GM23338 (cell line): ENCODE measurements at regions not wholly inside any gene's neighbourhood (a gene's known extent, or its start where the extent isn't known, plus 50 kb on each side); places are given as distances from the start of the nearest gene placed in this dataset.

Experiments used
- ATAC-seq: fragments of 200-7000 bp; cut with Tn5 transposase; 3 replicates; pipeline ENCODE4 v1.9.1; 2020
- DNase-seq: peaks from one replicate; pipeline ENCODE4 v3.0.0-alpha.2; 2015; ENCODE audit warnings: low spot score
- H2AFZ ChIP-seq: fragments of 200-600 bp; sonication (generic); 2 replicates; pipeline ENCODE4 v1.8.0; 2016; ENCODE audit warnings: antibody characterized with exemption, mild to moderate bottlenecking, moderate library complexity
- H3F3A ChIP-seq: fragments of 200-600 bp; sonication (generic); replicated peaks from 2 replicates; pipeline ENCODE4 v1.8.0; 2017; ENCODE audit warnings: antibody characterized with exemption, mixed run types, low read depth
- H3K27ac ChIP-seq: fragments of 200-600 bp; sonication (generic); 2 replicates; pipeline ENCODE4 v1.6.1; 2016; ENCODE audit warnings: low read depth
- H3K27me3 ChIP-seq: fragments of 200-600 bp; sonication (generic); 2 replicates; pipeline ENCODE4 v1.8.0; 2016; ENCODE audit warnings: mild to moderate bottlenecking, mixed run types, moderate library complexity; ENCODE audit not compliant: insufficient read depth
- H3K36me3 ChIP-seq: fragments of 200-600 bp; sonication (generic); 2 replicates; pipeline ENCODE4 v1.8.0; 2016; ENCODE audit warnings: mild to moderate bottlenecking; ENCODE audit not compliant: insufficient read depth
- H3K4me1 ChIP-seq: fragments of 200-600 bp; sonication (generic); 2 replicates; pipeline ENCODE4 v1.8.0; 2016; ENCODE audit warnings: mild to moderate bottlenecking, moderate library complexity; ENCODE audit not compliant: insufficient read depth
- H3K4me2 ChIP-seq: fragments of 200-600 bp; sonication (generic); 2 replicates; pipeline ENCODE4 v1.7.1; 2017; ENCODE audit warnings: mixed run types
- H3K4me3 ChIP-seq: fragments of 200-600 bp; sonication (generic); 2 replicates; pipeline ENCODE4 v1.6.1; 2016; ENCODE audit warnings: mixed run types
- H3K79me2 ChIP-seq: fragments of 200-600 bp; sonication (generic); replicated peaks from 2 replicates; pipeline ENCODE4 v1.8.0; 2017; ENCODE audit warnings: mild to moderate bottlenecking; ENCODE audit not compliant: insufficient read depth
- H3K9me2 ChIP-seq: fragments of 200-600 bp; sonication (generic); 2 replicates; pipeline ENCODE4 v1.8.0; 2017; ENCODE audit not compliant: insufficient read depth
- H4K20me1 ChIP-seq: fragments of 200-600 bp; sonication (generic); replicated peaks from 2 replicates; pipeline ENCODE4 v1.8.0; 2017; ENCODE audit warnings: mild to moderate bottlenecking; ENCODE audit not compliant: insufficient read depth
- H3K27ac Mint-ChIP-seq: 2 replicates; pipeline ENCODE4 v1.8.0; 2020; ENCODE audit warnings: inconsistent platforms, mild to moderate bottlenecking, moderate library complexity, mixed read lengths
- H3K27me3 Mint-ChIP-seq: 3 replicates; pipeline ENCODE4 v1.8.0; 2022; ENCODE audit warnings: low read depth, mild to moderate bottlenecking, moderate library complexity, mixed read lengths, inconsistent platforms; ENCODE audit not compliant: insufficient read depth, poor library complexity
- H3K36me3 Mint-ChIP-seq: 3 replicates; pipeline ENCODE4 v1.8.0; 2021; ENCODE audit warnings: low read depth, mild to moderate bottlenecking, inconsistent platforms, moderate library complexity, mixed read lengths
- H3K4me1 Mint-ChIP-seq: 3 replicates; pipeline ENCODE4 v1.8.0; 2020; ENCODE audit warnings: mild to moderate bottlenecking, inconsistent platforms, mixed read lengths
- H3K4me3 Mint-ChIP-seq: 3 replicates; pipeline ENCODE4 v1.8.0; 2021; ENCODE audit warnings: moderate library complexity, mild to moderate bottlenecking, inconsistent platforms, mixed read lengths
- H3K9me3 Mint-ChIP-seq: 3 replicates; pipeline ENCODE4 v1.8.0; 2020; ENCODE audit warnings: moderate library complexity, mild to moderate bottlenecking, inconsistent platforms, mixed read lengths
- CREB1 ChIP-seq: fragments of 250-450 bp; sonication (Bioruptor Pico); IDR thresholded peaks from 2 replicates; pipeline ENCODE4 v1.5.0; 2020; ENCODE audit warnings: low read depth, mild to moderate bottlenecking, moderate library complexity
- CTCF ChIP-seq, 2 experiments: fragments of 200-600 bp in 1 of 2; sonication (generic) in 1 of 2; conservative IDR thresholded peaks; 2 replicates each; pipeline versions ENCODE4 v1.5.1 to v1.6.1; 2016 to 2017; ENCODE audit warnings: antibody characterized with exemption in 2 of 2, low read depth in 2 of 2, mild to moderate bottlenecking in 2 of 2, moderate library complexity in 1 of 2
- ETS1 ChIP-seq: IDR thresholded peaks from 2 replicates; pipeline ENCODE4 v1.6.1; 2016; ENCODE audit warnings: antibody characterized with exemption
- EZH2 ChIP-seq: fragments of 200-600 bp; sonication (generic); IDR thresholded peaks from one replicate; pipeline ENCODE4 v1.8.0; 2017; ENCODE audit warnings: antibody characterized with exemption, mild to moderate bottlenecking, low read depth; ENCODE audit not compliant: unreplicated experiment
- EZH2phosphoT487 ChIP-seq: fragments of 200-600 bp; sonication (generic); IDR thresholded peaks from one replicate; pipeline ENCODE4 v1.8.1; 2018; ENCODE audit warnings: antibody characterized with exemption; ENCODE audit not compliant: unreplicated experiment
- JUNB ChIP-seq: IDR thresholded peaks from one replicate; pipeline ENCODE4 v1.6.1; 2016; ENCODE audit warnings: antibody characterized with exemption; ENCODE audit not compliant: unreplicated experiment
- NANOG ChIP-seq: IDR thresholded peaks from 2 replicates; pipeline ENCODE4 v1.6.1; 2016; ENCODE audit warnings: antibody characterized with exemption, borderline replicate concordance
- POLR2AphosphoS5 ChIP-seq: IDR thresholded peaks from 2 replicates; pipeline ENCODE4 v1.6.1; 2016; ENCODE audit warnings: antibody characterized with exemption, low read depth
- STAT1 ChIP-seq: IDR thresholded peaks from one replicate; pipeline ENCODE4 v1.6.1; 2016; ENCODE audit warnings: antibody characterized with exemption; ENCODE audit not compliant: unreplicated experiment
- ZNF114 ChIP-seq: fragments of 250-450 bp; sonication (Bioruptor Pico); IDR thresholded peaks from 2 replicates; pipeline ENCODE4 v1.5.0; 2020; ENCODE audit warnings: mild to moderate bottlenecking, moderate library complexity
- ZNF331 ChIP-seq: fragments of 250-450 bp; sonication (Bioruptor Pico); IDR thresholded peaks from 2 replicates; pipeline ENCODE4 v1.5.0; 2020; ENCODE audit warnings: low read depth, mild to moderate bottlenecking, moderate library complexity

GRCh38 chr17:37838276-37838675 lies 85.9 kb upstream of the TBC1D3K start:
- no peaks in the 10 kb centered on the region for H3K27me3 ChIP-seq
- H3K4me2 ChIP-seq: no peak overlapping the region
- H3K4me1 ChIP-seq: no peaks in the 10 kb centered on the region
- H3K27ac ChIP-seq: no peak overlapping the region
- no peak overlapping the region for H3K4me3 Mint-ChIP-seq
- no peak for DNase-seq
- H3K27me3 Mint-ChIP-seq: peaks cover 6% of the 10 kb centered on the region
- no peaks in the 10 kb centered on the region for H3K36me3 Mint-ChIP-seq
- no peaks in the 10 kb centered on the region for H3K79me2 ChIP-seq
- no peak overlapping the region for H3K27ac Mint-ChIP-seq
- no peaks in the 10 kb centered on the region for H3K9me2 ChIP-seq
- H3K4me3 ChIP-seq: no peak overlapping the region
- H3F3A ChIP-seq: no peaks in the 10 kb centered on the region
- H4K20me1 ChIP-seq: no peaks in the 10 kb centered on the region
- H3K9me3 Mint-ChIP-seq: no peaks in the 10 kb centered on the region; the same call in 1 of the 3 replicates
- no peaks in the 10 kb centered on the region for H3K36me3 ChIP-seq
- TF ChIP-seq ZNF331 (no peak), EZH2 (no peak), CREB1 (no peak), ZNF114 (CRISPR knock-in tag) (no peak)
- no peak for ATAC-seq
- no peak overlapping the region for H2AFZ ChIP-seq
- 0 out of 3 replicates have a peak, but pooled peaks cover 3% of the 10 kb centered on the region for H3K4me1 Mint-ChIP-seq

- Histone ChIP-seq H3K27ac (no peak overlapping the region), H3K9me2 (no peaks in the 10 kb centered on the region), H3K79me2 (no peaks in the 10 kb centered on the region), H3K36me3 (no peaks in the 10 kb centered on the region), H3K4me1 (no peaks in the 10 kb centered on the region), H3K4me3 (no peak overlapping the region), H3F3A (no peaks in the 10 kb centered on the region), H3K4me2 (no peak overlapping the region), H3K27me3 (no peaks in the 10 kb centered on the region), H2AFZ (no peak overlapping the region), H4K20me1 (no peaks in the 10 kb centered on the region)
- DNase-seq (no peak), ATAC-seq (no peak)
- Mint-ChIP-seq H3K4me1 (0 out of 3 replicates have a peak, but pooled peaks cover 3% of the 10 kb centered on the region), H3K27me3 (peaks cover 7% of the 10 kb centered on the region), H3K9me3 (no peaks in the 10 kb centered on the region; the same call in 1 of the 3 replicates), H3K27ac (no peak overlapping the region), H3K36me3 (no peaks in the 10 kb centered on the region), H3K4me3 (no peak overlapping the region)
- no peak for TF ChIP-seq ETS1
- no peak for TF ChIP-seq POLR2AphosphoS5
- TF ChIP-seq ZNF331: no peak
These were observed 87.6 kb upstream of the TBC1D3K start for GRCh38 chr17:37836593-37836992.

- ATAC-seq: no peak
- Mint-ChIP-seq H3K27ac (no peak overlapping the region), H3K9me3 (no peaks in the 10 kb centered on the region; the same call in 1 of the 3 replicates), H3K4me1 (peaks cover 7% of the 10 kb centered on the region; the same call in 2 of the 3 replicates), H3K36me3 (no peaks in the 10 kb centered on the region), H3K4me3 (no peak overlapping the region), H3K27me3 (peaks cover 6% of the 10 kb centered on the region)
- Histone ChIP-seq H3K27ac (no peak overlapping the region), H3K9me2 (no peaks in the 10 kb centered on the region), H3K4me3 (no peak overlapping the region), H3K79me2 (no peaks in the 10 kb centered on the region), H3K4me1 (peaks cover 10% of the 10 kb centered on the region; the same call in 1 of the 2 replicates), H2AFZ (no peak overlapping the region), H3K36me3 (no peaks in the 10 kb centered on the region), H3K27me3 (no peaks in the 10 kb centered on the region), H3K4me2 (no peak overlapping the region), H3F3A (no peaks in the 10 kb centered on the region), H4K20me1 (no peaks in the 10 kb centered on the region)
- TF ChIP-seq CREB1 (no peak), NANOG (no peak), JUNB (no peak), CTCF (conservative IDR thresholded peaks at IDR 0.05; ENCODE audit: low read depth in 2 of 2) (no peak), EZH2phosphoT487 (no peak), STAT1 (no peak)
- DNase-seq: no peak
These were observed 89.3 kb upstream of the HNF1B start for GRCh38 chr17:37834168-37834567.
